GM12872 (cell line): ENCODE measurements at regions not wholly inside any gene's neighbourhood (a gene's known extent, or its start where the extent isn't known, plus 50 kb on each side); places are given as distances from the start of the nearest gene placed in this dataset.

Experiments
- TF ChIP-seq, protein P1 (sequence below): IDR thresholded peaks from 3 replicates; pipeline ENCODE4 v1.5.1; 2011; ENCODE audit warnings: low read depth, mild to moderate bottlenecking, low read length, moderate library complexity; ENCODE audit not compliant: insufficient read depth

DNA sequence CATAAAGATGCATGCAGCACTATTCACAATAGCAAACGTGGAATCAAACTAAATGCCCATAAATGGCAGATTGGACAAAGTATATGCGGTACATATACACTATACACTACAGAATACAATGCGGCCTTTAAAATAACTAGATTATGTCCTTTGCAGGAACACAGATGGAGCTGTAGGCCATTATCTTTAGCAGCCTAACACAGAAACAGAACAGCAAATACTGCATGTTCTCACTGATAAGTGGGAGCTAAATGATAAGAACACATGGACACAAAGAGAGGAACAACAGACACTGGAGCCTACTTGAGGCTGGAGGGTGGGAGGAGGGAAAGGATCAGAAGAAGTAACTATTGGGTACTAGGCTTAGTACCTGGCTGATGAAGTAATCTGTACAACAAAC lies 758.2 kb downstream of the TLE1 start:
- TF ChIP-seq, protein P1, sequence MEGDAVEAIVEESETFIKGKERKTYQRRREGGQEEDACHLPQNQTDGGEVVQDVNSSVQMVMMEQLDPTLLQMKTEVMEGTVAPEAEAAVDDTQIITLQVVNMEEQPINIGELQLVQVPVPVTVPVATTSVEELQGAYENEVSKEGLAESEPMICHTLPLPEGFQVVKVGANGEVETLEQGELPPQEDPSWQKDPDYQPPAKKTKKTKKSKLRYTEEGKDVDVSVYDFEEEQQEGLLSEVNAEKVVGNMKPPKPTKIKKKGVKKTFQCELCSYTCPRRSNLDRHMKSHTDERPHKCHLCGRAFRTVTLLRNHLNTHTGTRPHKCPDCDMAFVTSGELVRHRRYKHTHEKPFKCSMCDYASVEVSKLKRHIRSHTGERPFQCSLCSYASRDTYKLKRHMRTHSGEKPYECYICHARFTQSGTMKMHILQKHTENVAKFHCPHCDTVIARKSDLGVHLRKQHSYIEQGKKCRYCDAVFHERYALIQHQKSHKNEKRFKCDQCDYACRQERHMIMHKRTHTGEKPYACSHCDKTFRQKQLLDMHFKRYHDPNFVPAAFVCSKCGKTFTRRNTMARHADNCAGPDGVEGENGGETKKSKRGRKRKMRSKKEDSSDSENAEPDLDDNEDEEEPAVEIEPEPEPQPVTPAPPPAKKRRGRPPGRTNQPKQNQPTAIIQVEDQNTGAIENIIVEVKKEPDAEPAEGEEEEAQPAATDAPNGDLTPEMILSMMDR: no peak

DNA sequence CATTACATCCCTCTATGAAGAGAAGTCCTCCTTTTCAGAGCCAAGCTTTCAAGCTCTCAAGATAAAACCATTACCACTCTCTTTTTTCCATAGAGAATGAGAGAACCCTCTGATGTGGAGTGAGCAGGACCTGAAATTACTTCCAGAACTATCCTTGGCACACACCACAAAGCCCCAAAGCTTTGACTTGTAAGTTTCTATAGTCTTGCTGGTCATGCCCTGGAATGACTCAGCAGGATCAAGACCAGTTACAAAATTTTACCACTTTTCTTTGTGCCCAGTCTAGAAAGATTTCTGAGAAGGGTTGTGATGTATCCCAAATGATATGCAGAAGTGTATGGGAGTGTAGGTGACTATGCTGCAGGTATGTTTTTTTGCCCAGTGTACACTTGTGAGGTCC lies 760.6 kb downstream of the TLE1 start:
- TF ChIP-seq, protein P1: no peak

DNA sequence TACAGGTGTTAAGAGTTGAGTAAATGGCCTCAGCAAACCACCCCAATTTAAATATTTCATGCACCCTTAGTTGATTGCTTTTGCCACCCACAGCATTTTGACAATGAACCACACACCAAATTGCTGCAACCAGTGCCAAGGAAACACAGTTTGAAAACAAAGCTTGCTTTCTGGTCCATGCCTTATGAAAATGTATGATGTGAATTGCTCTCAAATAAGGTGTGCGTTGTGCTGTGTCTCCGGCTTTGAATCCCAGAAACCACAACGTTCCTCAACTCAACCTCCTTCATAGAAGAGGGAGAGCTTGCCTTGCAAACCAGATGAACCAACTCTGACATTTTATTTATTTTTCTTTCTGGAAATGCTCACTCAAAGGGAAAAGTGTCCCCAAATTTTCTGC lies 762.7 kb downstream of the TLE1 start:
- TF ChIP-seq, protein P1: no peak

DNA sequence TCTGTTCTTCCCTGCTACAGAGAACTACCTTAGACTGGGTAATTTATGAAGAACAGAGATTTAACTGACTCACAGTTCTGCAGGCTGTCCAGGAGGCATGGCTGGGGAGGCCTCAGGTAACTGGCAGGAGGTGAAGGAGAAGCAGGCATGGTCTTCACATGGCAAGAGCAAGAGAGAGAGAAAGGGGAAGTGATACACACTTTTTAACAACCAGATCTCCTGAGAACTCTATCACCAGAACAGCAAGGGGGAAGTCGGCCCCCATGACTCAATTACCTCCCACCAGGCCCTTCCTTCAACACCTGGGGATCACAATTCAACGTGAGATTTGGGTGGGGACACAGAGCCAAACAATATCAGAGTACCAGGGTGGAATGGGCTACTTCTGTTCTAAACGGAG lies 766.8 kb downstream of the TLE1 start:
- TF ChIP-seq, protein P1: no peak

DNA sequence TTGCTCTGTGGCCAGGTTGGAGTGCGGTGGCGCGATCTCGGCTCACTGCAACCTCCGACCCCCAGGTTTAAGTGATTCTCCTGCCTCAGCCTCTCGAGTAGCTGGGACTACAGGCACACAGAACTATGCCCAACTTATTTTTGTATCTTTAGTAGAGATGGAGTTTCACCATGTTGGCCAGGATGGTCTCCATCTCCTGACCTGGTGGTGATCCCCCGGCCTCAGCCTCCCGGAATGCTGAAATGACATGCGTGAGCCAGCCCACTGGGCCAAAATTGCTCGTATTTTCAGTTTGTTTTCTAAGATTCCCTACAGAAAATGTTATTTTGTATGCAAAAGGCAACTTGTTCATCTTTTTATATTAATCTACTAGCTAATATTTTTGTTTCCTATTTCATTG lies 782.6 kb downstream of the TLE1 start:
- TF ChIP-seq, protein P1: no peak

DNA sequence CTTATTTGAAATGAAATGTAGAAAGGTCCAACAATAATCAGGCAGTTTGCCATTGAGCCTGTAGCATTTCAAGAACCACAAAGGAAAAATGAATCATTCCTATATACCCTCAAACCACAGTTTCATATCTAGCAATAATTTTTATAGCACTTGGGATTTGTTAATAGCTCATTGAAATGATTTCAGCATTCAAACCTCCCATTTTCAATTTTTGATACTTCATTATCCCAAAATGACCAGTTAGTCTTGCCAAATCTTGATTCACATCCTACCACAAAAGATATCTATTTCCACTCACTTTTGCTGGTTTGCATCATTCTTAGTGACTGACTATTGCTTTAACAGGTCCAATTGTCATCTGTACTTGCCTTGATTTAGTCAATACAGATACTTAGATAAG lies 790.1 kb downstream of the TLE1 start:
- TF ChIP-seq, protein P1: no peak

DNA sequence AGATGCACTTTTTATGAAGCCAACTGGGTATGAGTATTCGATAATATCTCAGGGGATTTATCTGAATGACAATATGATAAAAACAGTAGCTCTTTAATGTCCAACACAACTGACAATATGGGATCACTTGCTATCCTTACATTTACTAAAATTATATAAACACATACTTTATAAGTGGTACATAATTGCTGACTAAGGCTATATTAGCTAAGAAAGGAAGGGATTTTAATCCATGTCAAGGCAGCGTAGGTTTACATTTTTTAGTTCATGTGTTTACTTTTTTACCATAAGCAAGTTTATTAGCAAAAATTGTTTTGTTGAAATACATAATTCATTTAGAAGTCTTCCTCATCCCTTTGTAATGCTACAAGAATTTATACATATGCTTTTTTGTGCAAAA lies 796.2 kb downstream of the TLE1 start:
- TF ChIP-seq, protein P1: no peak

DNA sequence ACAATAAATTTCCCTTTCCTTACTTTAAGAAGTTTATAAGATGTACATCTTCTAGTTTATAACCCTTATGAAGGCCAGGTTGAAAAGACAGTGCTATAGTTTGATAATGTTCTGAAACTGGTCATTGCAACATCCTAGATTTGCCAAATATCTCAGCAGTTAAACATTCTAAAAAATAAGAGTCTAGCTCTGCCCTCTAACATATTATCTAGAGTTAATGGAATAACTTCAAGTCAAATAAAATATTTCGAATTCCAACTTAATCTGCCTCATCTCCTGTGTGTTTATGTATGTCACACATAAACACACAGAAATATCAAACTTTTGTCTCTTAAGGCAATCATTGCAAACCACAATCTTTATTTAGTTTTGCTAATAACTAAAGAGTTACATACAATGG lies 796.6 kb downstream of the TLE1 start:
- TF ChIP-seq, protein P1: no peak
